ENCODE measurements at regions not wholly inside any gene's neighbourhood (a gene's known extent, or its start where the extent isn't known, plus 50 kb on each side); places are given as distances from the start of the nearest gene placed in this dataset.

GRCh38 chr7:32152576-32152975 is 82.4 kb upstream of the PDE1C start:
- DNase-seq (ENCODE audit: low read depth in 4 of 4, low spot score in 3 of 4), result no peak

GRCh38 chr7:32150589-32150988 is 80.4 kb upstream of the PDE1C start:
- DNase-seq (ENCODE audit: low read depth in 4 of 4, low spot score in 3 of 4), result no peak

GRCh38 chr7:32150039-32150438 is 79.8 kb upstream of the PDE1C start:
- no peak for DNase-seq (ENCODE audit: low read depth in 4 of 4, low spot score in 3 of 4)

GRCh38 chr7:32147546-32148268 is 77.5 kb upstream of the PDE1C start:
- DNase-seq (ENCODE audit: low read depth in 4 of 4, low spot score in 3 of 4), result no peak

- DNase-seq (ENCODE audit: low read depth in 4 of 4, low spot score in 3 of 4), result no peak
Observed at GRCh38 chr7:32145911-32146310, 75.7 kb upstream of the PDE1C start.

GRCh38 chr7:32144676-32145075 is 74.5 kb upstream of the PDE1C start:
- no peak for DNase-seq (ENCODE audit: low read depth in 4 of 4, low spot score in 3 of 4)

GRCh38 chr7:32143301-32143700 is 73.1 kb upstream of the PDE1C start:
- DNase-seq (ENCODE audit: low read depth in 4 of 4, low spot score in 3 of 4), result no peak

- DNase-seq (ENCODE audit: low read depth in 4 of 4, low spot score in 3 of 4), result no peak
Observed at GRCh38 chr7:32142649-32143048, 72.4 kb upstream of the PDE1C start.

GRCh38 chr7:32140210-32140939 is 70.2 kb upstream of the PDE1C start:
- no peak for DNase-seq (ENCODE audit: low read depth in 4 of 4, low spot score in 3 of 4)

- DNase-seq (ENCODE audit: low read depth in 4 of 4, low spot score in 3 of 4), result no peak
Observed at GRCh38 chr7:32137059-32137458, 66.9 kb upstream of the PDE1C start.

- no peak for DNase-seq (ENCODE audit: low read depth in 4 of 4, low spot score in 3 of 4)
Observed at GRCh38 chr7:32131091-32131490, 60.9 kb upstream of the PDE1C start.

- no peak for DNase-seq (ENCODE audit: low read depth in 4 of 4, low spot score in 3 of 4)
Observed at GRCh38 chr7:32126843-32127242, 56.6 kb upstream of the PDE1C start.
